Mesenchymal stem cell (in vitro differentiated cells and primary cell): ENCODE measurements at regions not wholly inside any gene's neighbourhood (a gene's known extent, or its start where the extent isn't known, plus 50 kb on each side); places are given as distances from the start of the nearest gene placed in this dataset.

Experiments
- DNase-seq: peaks from one replicate; pipeline ENCODE4 v3.0.0-alpha.2; 2013
- H2AFZ ChIP-seq: one replicate; pipeline ENCODE4 v1.6.1; 2013; ENCODE audit warnings: low read depth, mild to moderate bottlenecking, control low read depth, inconsistent platforms, low read length, moderate library complexity
- H2AK5ac ChIP-seq: 2 replicates; pipeline ENCODE4 v1.6.1; 2013; ENCODE audit warnings: low read length, moderate library complexity, mild to moderate bottlenecking, inconsistent platforms; ENCODE audit not compliant: severe bottlenecking
- H2BK120ac ChIP-seq: one replicate; pipeline ENCODE4 v1.6.1; 2013; ENCODE audit warnings: low read depth, mild to moderate bottlenecking, inconsistent platforms, low read length, moderate library complexity
- H2BK12ac ChIP-seq, 2 experiments: one replicate each; pipeline ENCODE4 v1.6.1; 2013; ENCODE audit warnings: inconsistent platforms in 2 of 2, low read length in 2 of 2, mild to moderate bottlenecking in 2 of 2, moderate library complexity in 2 of 2, control low read depth in 1 of 2
- H2BK15ac ChIP-seq: one replicate; pipeline ENCODE4 v1.6.1; 2013; ENCODE audit warnings: mild to moderate bottlenecking, low read depth, inconsistent platforms; ENCODE audit not compliant: poor library complexity, severe bottlenecking
- H2BK5ac ChIP-seq: 2 replicates; pipeline ENCODE4 v1.6.1; 2013; ENCODE audit warnings: low read depth, mild to moderate bottlenecking, low read length, control low read depth, inconsistent platforms; ENCODE audit not compliant: poor library complexity, severe bottlenecking
- H3K14ac ChIP-seq, 2 experiments: one replicate each; pipeline ENCODE4 v1.6.1; 2013; ENCODE audit warnings: inconsistent platforms in 2 of 2, low read length in 2 of 2, control low read depth in 1 of 2, mild to moderate bottlenecking in 1 of 2, moderate library complexity in 1 of 2
- H3K18ac ChIP-seq, 2 experiments: one replicate each; pipeline ENCODE4 v1.6.1; 2013; ENCODE audit warnings: inconsistent platforms in 2 of 2, low read length in 2 of 2, control low read depth in 1 of 2, low read depth in 1 of 2, mild to moderate bottlenecking in 1 of 2
- H3K23ac ChIP-seq, 2 experiments: one replicate each; pipeline ENCODE4 v1.6.1; 2013; ENCODE audit warnings: inconsistent platforms in 2 of 2, low read length in 2 of 2, mild to moderate bottlenecking in 2 of 2, moderate library complexity in 2 of 2, control low read depth in 1 of 2
- H3K27ac ChIP-seq: 2 replicates; pipeline ENCODE4 v1.5.1; 2013; ENCODE audit warnings: mild to moderate bottlenecking, moderate library complexity, low read length, control low read depth, inconsistent platforms; ENCODE audit not compliant: poor library complexity, severe bottlenecking
- H3K27me3 ChIP-seq, 2 experiments: 2 replicates each; pipeline versions ENCODE4 v1.6.1 to v1.7.0; 2013; ENCODE audit warnings: low read length in 2 of 2, mild to moderate bottlenecking in 2 of 2, moderate library complexity in 2 of 2, control low read depth in 1 of 2, inconsistent platforms in 1 of 2; ENCODE audit not compliant: control insufficient read depth in 1 of 2, insufficient read depth in 1 of 2
- H3K36me3 ChIP-seq, 2 experiments: 2 replicates each; pipeline versions ENCODE4 v1.6.1 to v1.7.0; 2013; ENCODE audit warnings: low read length in 2 of 2, control low read depth in 1 of 2, inconsistent platforms in 1 of 2, low read depth in 1 of 2, mild to moderate bottlenecking in 1 of 2; ENCODE audit not compliant: insufficient read depth in 2 of 2, control insufficient read depth in 1 of 2
- H3K4ac ChIP-seq, 2 experiments: one replicate each; pipeline ENCODE4 v1.6.1; 2013; ENCODE audit warnings: inconsistent platforms in 2 of 2, low read length in 2 of 2, mild to moderate bottlenecking in 2 of 2, moderate library complexity in 2 of 2, control low read depth in 1 of 2, low read depth in 1 of 2
- H3K4me1 ChIP-seq: 2 replicates; pipeline ENCODE4 v1.6.1; 2013; ENCODE audit warnings: low read depth, low read length, control low read depth; ENCODE audit not compliant: control insufficient read depth, insufficient read depth
- H3K4me2 ChIP-seq: 2 replicates; pipeline ENCODE4 v1.6.1; 2013; ENCODE audit warnings: low read length, mild to moderate bottlenecking, inconsistent platforms; ENCODE audit not compliant: poor library complexity, severe bottlenecking
- H3K4me3 ChIP-seq, 2 experiments: 2 replicates each; pipeline versions ENCODE4 v1.5.1 to v1.7.0; 2013; ENCODE audit warnings: low read length in 2 of 2, mild to moderate bottlenecking in 2 of 2, control low read depth in 1 of 2, low read depth in 1 of 2; ENCODE audit not compliant: insufficient read depth in 1 of 2
- H3K79me1 ChIP-seq: replicated peaks from 2 replicates; pipeline ENCODE4 v1.6.1; 2013; ENCODE audit warnings: mild to moderate bottlenecking, control low read depth, low read length, inconsistent platforms; ENCODE audit not compliant: poor library complexity, severe bottlenecking
- H3K9ac ChIP-seq: 2 replicates; pipeline ENCODE4 v1.7.0; 2013; ENCODE audit warnings: mild to moderate bottlenecking, low read length, moderate library complexity
- H3K9me3 ChIP-seq: 2 replicates; pipeline ENCODE4 v1.7.0; 2013; ENCODE audit warnings: mild to moderate bottlenecking, low read length; ENCODE audit not compliant: control insufficient read depth
- H4K8ac ChIP-seq: one replicate; pipeline ENCODE4 v1.6.1; 2013; ENCODE audit warnings: inconsistent platforms, mild to moderate bottlenecking, low read length, moderate library complexity
- H4K91ac ChIP-seq: one replicate; pipeline ENCODE4 v1.6.1; 2013; ENCODE audit warnings: mild to moderate bottlenecking, low read length, inconsistent platforms
- WGBS: methylation state at CpG from one replicate; pipeline ENCODE4 v1.1.7; 2013; ENCODE audit warnings: mixed read lengths; 5-methylcytosine and 5-hydroxymethylcytosine counted together

DNA sequence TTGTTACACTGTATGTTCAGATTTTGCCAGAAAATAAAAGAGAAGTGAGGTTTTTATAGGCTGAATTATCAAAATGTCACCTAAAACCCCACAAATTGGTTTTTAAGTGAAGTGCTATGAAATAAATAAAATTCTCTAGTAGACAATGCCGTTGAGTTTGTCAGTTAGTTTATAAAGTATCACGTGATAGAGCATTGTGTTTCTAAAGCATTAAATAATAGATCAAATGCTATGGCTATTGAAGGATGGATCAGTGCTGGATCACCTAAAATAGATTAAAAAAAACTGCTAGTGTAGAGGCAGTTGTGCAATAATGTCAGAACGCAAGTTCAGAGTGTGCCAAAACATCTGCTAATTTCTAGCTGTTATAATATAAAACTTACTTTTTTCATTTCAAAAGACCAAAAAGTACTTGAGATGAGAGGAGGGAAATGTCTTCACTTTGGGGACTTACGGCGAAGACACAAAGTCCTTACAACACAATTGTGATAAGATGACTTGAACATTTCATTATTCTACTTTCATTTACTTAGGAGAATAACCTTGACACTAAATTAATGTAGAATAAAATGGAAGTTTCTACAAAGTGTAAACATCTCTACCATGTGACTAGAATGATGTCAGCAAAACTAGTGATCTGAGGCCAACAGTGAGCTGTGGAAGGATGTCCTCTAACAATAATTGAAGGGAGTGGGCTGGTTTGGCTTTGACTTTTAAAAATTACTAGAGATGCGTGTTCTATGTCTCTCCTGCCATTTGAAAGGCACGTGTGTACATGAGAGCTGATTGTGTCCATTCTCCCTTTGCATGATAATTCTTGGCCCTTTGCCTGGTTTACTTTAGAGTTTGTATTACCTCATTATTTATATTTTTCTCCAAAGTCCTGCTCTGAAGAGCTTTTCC lies 154.4 kb upstream of the PDE3A start:
- no peak overlapping the region for H3K14ac ChIP-seq
- no peak overlapping the region for H2BK15ac ChIP-seq
- H4K8ac ChIP-seq, result no peak overlapping the region
- no peak overlapping the region for H3K18ac ChIP-seq
- H2AFZ ChIP-seq, result no peak overlapping the region
- no peaks in the 10 kb centered on the region for H3K27me3 ChIP-seq
- WGBS, result 98% methylated on average over 5 of the region's 7 CpGs
- peak; percentile 55 for DNase-seq
- no peak overlapping the region for H3K27ac ChIP-seq
- peak overlapping the region in 1 of 2 experiments; percentile 10 for H2BK12ac ChIP-seq
- H4K91ac ChIP-seq, result no peak overlapping the region
- no peak overlapping the region for H2BK5ac ChIP-seq
- H2BK120ac ChIP-seq, result no peak overlapping the region
- H3K4me2 ChIP-seq, result no peak overlapping the region
- no peak overlapping the region for H3K4ac ChIP-seq
- no peaks in the 10 kb centered on the region for H3K4me1 ChIP-seq
- H3K9ac ChIP-seq, result peak overlapping the region; percentile 53
- H3K79me1 ChIP-seq, result no peaks in the 10 kb centered on the region
- peaks cover 9% of the 10 kb centered on the region for H3K9me3 ChIP-seq
- H3K4me3 ChIP-seq, result peak overlapping the region in 1 of 2 experiments; percentile 42
- H3K36me3 ChIP-seq, result no peaks in the 10 kb centered on the region
- H3K23ac ChIP-seq, result no peak overlapping the region
- H2AK5ac ChIP-seq, result no peak overlapping the region

DNA sequence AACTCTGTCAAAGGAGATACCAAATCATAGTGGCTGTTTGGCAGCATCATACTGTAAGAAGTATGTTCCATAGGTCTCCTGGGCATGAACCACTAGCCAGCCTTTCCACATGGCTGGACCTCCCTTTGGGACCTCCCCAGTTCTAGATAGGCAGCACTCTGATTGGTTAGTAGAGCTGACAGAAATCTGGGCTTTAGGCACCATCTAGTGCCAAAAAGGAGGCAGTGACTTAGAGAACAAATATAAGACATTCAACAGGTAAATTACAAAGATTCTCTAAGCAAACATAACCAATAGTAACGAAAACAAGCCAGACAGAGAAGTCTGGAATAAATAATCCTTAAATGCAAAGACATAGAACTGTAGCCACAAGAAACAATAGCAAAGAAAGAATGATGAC lies 148.0 kb upstream of the PDE3A start:
- peaks cover 9% of the 10 kb centered on the region for H3K9me3 ChIP-seq
- H3K9ac ChIP-seq, result no peak overlapping the region
- no peak overlapping the region for H2BK5ac ChIP-seq
- WGBS, result 72% methylated on average over 1 of the region's 1 CpG
- no peak overlapping the region for H2BK15ac ChIP-seq
- no peak overlapping the region for H2AK5ac ChIP-seq
- H3K79me1 ChIP-seq, result no peaks in the 10 kb centered on the region
- DNase-seq, result peak; percentile 58
- no peaks in the 10 kb centered on the region for H3K27me3 ChIP-seq
- H3K4me1 ChIP-seq, result no peaks in the 10 kb centered on the region
- H3K23ac ChIP-seq, result no peak overlapping the region
- no peak overlapping the region for H4K8ac ChIP-seq
- H4K91ac ChIP-seq, result no peak overlapping the region
- no peak overlapping the region for H3K27ac ChIP-seq
- H2BK12ac ChIP-seq, result no peak overlapping the region
- H3K4ac ChIP-seq, result peak overlapping the region in 1 of 2 experiments; percentile 24
- no peak overlapping the region for H3K4me3 ChIP-seq
- no peak overlapping the region for H3K4me2 ChIP-seq
- no peak overlapping the region for H3K18ac ChIP-seq
- H2BK120ac ChIP-seq, result no peak overlapping the region
- no peaks in the 10 kb centered on the region for H3K36me3 ChIP-seq
- H2AFZ ChIP-seq, result no peak overlapping the region
- H3K14ac ChIP-seq, result no peak overlapping the region

DNA sequence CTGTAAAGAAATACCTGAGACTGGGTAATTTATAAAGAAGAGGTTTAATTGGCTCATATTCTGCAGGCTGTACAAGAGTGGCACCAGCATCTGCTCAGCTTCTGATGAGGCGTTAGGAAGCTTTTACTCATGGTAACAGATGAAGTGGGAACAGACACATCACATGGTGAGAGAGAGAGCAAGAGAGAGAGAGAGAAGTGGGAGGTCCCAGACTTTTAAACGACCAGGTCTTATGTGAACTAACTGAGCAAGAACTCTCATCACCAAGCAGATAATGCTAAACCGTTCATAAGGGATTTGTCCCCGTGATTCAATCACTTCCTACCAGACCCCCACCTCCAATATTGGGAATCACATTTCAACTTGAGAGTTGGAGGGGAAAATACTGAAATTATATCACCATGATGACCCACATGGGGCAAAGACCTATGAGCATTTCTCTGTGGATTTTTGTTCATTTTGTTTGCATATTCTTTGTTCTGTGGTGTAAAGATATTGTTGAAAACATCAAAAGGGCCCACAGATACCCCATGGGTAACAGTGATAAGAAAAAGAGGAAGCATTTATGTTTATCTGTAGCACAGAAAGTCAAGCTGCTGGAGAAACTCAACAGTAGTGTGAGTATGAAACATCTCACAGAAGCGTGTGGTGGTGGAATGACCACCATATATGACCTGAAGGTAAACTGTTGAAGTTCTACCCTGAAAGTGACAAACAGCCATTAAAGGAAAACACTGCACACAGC lies 135.2 kb upstream of the PDE3A start:
- H3K27ac ChIP-seq, result no peak overlapping the region
- no peak overlapping the region for H3K4me2 ChIP-seq
- no peak overlapping the region for H2AFZ ChIP-seq
- no peak overlapping the region for H2BK120ac ChIP-seq
- no peak overlapping the region for H3K9ac ChIP-seq
- no peak overlapping the region for H2BK15ac ChIP-seq
- no peak overlapping the region for H2AK5ac ChIP-seq
- no peaks in the 10 kb centered on the region for H3K4me1 ChIP-seq
- no peaks in the 10 kb centered on the region for H3K9me3 ChIP-seq
- 94% methylated on average over 2 of the region's 5 CpGs for whole genome bisulfite sequencing
- no peaks in the 10 kb centered on the region for H3K27me3 ChIP-seq
- H4K8ac ChIP-seq, result no peak overlapping the region
- H3K4ac ChIP-seq, result no peak overlapping the region
- H3K36me3 ChIP-seq, result no peaks in the 10 kb centered on the region
- no peak overlapping the region for H3K4me3 ChIP-seq
- no peak overlapping the region for H3K23ac ChIP-seq
- H2BK12ac ChIP-seq, result no peak overlapping the region
- no peak overlapping the region for H3K14ac ChIP-seq
- H3K18ac ChIP-seq, result peak overlapping the region in 1 of 2 experiments; percentile 2
- no peak overlapping the region for H4K91ac ChIP-seq
- H2BK5ac ChIP-seq, result no peak overlapping the region
- H3K79me1 ChIP-seq, result no peaks in the 10 kb centered on the region
- no peak for DNase-seq

DNA sequence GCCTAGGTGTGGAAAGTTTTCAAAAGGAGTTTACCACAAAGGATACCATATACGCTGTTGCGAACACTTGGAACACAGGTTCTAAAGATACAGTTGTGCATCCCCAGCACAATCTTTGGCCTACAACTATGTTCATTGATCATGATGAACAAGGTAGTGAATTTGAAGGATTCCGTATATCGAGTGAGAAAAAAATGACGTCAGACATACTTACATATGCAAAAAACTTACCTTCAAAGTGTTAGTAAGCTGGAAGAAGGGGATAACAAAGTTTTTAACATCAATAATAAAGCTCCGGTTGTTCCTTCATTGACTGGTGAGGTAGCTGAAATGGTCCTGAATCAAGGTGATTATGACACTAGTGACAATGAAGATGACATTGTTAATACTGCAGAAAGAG lies 133.9 kb upstream of the PDE3A start:
- no peak overlapping the region for H4K8ac ChIP-seq
- WGBS, result 91% methylated on average over 6 of the region's 6 CpGs

More for the DNA sequence above, 133.9 kb upstream of the PDE3A start:
- no peak overlapping the region for H3K14ac ChIP-seq
- no peak overlapping the region for H3K4ac ChIP-seq
- no peak overlapping the region for H3K27ac ChIP-seq
- H3K4me3 ChIP-seq, result no peak overlapping the region
- H3K18ac ChIP-seq, result no peak overlapping the region
- no peaks in the 10 kb centered on the region for H3K9me3 ChIP-seq
- H3K4me2 ChIP-seq, result no peak overlapping the region
- H4K91ac ChIP-seq, result no peak overlapping the region
- H3K9ac ChIP-seq, result no peak overlapping the region
- no peaks in the 10 kb centered on the region for H3K79me1 ChIP-seq
- H3K27me3 ChIP-seq, result no peaks in the 10 kb centered on the region
- H3K23ac ChIP-seq, result no peak overlapping the region
- DNase-seq, result no peak
- no peak overlapping the region for H2BK12ac ChIP-seq
- H2BK120ac ChIP-seq, result no peak overlapping the region
- no peak overlapping the region for H2BK5ac ChIP-seq
- no peak overlapping the region for H2AFZ ChIP-seq
- H3K4me1 ChIP-seq, result no peaks in the 10 kb centered on the region
- no peak overlapping the region for H2AK5ac ChIP-seq
- H2BK15ac ChIP-seq, result no peak overlapping the region
- H3K36me3 ChIP-seq, result no peaks in the 10 kb centered on the region
